ENCODE measurements at regions not wholly inside any gene's neighbourhood (a gene's known extent, or its start where the extent isn't known, plus 50 kb on each side); places are given as distances from the start of the nearest gene placed in this dataset.

DNA sequence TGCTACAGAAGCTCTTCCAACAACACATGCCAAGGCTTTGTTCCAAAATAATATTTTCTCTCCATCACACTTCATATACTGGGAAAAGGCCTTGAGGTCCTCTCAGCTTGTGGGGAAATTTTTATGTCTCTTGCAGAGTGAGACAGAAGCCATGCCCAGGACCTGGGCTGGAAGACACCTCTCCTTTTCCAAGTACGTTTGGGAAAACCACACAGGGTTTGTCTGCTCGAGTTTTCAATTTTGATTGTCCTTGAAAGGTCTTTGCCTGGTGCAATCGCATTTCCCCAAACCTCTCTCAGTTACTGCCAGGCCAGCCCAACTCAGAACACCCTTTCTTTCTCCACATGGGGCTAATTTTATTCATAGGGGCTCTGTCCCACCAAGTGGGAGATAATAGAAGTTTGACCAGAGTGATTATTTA is 272.2 kb downstream of the OSR1 start:
- TF ChIP-seq, protein P1, sequence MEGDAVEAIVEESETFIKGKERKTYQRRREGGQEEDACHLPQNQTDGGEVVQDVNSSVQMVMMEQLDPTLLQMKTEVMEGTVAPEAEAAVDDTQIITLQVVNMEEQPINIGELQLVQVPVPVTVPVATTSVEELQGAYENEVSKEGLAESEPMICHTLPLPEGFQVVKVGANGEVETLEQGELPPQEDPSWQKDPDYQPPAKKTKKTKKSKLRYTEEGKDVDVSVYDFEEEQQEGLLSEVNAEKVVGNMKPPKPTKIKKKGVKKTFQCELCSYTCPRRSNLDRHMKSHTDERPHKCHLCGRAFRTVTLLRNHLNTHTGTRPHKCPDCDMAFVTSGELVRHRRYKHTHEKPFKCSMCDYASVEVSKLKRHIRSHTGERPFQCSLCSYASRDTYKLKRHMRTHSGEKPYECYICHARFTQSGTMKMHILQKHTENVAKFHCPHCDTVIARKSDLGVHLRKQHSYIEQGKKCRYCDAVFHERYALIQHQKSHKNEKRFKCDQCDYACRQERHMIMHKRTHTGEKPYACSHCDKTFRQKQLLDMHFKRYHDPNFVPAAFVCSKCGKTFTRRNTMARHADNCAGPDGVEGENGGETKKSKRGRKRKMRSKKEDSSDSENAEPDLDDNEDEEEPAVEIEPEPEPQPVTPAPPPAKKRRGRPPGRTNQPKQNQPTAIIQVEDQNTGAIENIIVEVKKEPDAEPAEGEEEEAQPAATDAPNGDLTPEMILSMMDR (IDR thresholded peaks at IDR 0.05): no peak
- TF ChIP-seq POLR2A (IDR thresholded peaks at IDR 0.05): no peak
- intact Hi-C loops (cut with DNase I): no loop called here
- Histone ChIP-seq H3K27ac (no peak overlapping the region), H3K4me1 (no peaks in the 10 kb centered on the region), H3K4me3 (no peak overlapping the region), H3K36me3 (no peaks in the 10 kb centered on the region), H3K9me3 (no peaks in the 10 kb centered on the region), H3K27me3 (no peaks in the 10 kb centered on the region)
- WGBS (ENCODE audit: insufficient coverage, low coverage, low lambda C conversion rate, missing lambda C conversion rate): 66% methylated on average over 3 of the region's 3 CpGs
- DNase-seq: no peak
- no peak for ATAC-seq

DNA sequence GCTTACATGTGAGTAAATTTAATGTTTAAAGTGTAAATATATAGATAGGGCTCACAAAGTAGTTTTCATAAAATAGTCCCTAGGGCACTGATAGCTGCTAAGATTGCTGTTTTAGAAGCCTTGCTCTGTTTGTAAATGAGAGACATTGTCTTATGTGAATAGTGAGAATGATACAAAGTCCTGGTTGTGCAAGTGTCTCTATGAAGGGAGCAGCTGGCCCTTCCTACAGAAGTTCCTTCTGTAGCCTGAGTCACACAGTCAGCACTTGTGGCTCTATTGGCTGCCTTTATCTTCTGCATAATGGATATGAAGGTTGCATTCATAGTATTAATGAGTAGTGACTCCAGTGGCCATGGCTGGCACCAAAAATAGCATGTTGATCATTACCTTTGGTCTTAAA is 279.7 kb downstream of the OSR1 start:
- TF ChIP-seq POLR2A (IDR thresholded peaks at IDR 0.05): no peak
- TF ChIP-seq, protein P1 (IDR thresholded peaks at IDR 0.05): no peak
- intact Hi-C loops (cut with DNase I): no loop called here
- no peak for DNase-seq
- ATAC-seq: peak in 1 of 4 donors; percentile 39
- no peak overlapping the region for H3K27ac ChIP-seq
- no peaks in the 10 kb centered on the region for H3K36me3 ChIP-seq
- no peaks in the 10 kb centered on the region for H3K27me3 ChIP-seq
- no peak overlapping the region for H3K4me3 ChIP-seq
- no peaks in the 10 kb centered on the region for H3K9me3 ChIP-seq
- H3K4me1 ChIP-seq: no peaks in the 10 kb centered on the region

DNA sequence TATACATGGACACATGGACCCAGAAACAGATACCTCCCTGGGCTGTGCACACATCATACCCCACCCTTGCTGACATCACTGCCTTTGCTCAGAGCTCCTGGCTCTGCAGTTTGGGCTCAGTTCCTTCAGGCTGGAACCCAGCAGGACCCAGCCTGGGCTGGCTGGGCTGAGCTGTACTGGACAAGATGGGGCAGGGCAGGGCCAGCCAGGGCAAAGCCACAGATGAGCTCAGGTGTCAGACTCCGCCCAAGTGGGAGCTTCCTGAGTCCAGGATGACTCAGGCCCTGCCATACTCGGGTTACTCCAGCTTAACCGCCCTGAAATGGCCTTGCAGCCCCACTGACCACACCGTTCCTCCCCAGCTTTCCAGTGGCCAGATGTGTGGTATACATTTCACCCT is 284.9 kb downstream of the OSR1 start:
- no peaks in the 10 kb centered on the region for H3K9me3 ChIP-seq
- H3K36me3 ChIP-seq: no peaks in the 10 kb centered on the region
- no peak overlapping the region for H3K27ac ChIP-seq
- H3K4me1 ChIP-seq: no peaks in the 10 kb centered on the region
- 72% methylated on average over 3 of the region's 4 CpGs for WGBS (ENCODE audit: insufficient coverage, low coverage, low lambda C conversion rate, missing lambda C conversion rate)
- no peak overlapping the region for H3K4me3 ChIP-seq
- H3K27me3 ChIP-seq: no peaks in the 10 kb centered on the region
- DNase-seq: no peak
- intact Hi-C loops (cut with DNase I): no loop called here
- ATAC-seq: no peak
- TF ChIP-seq POLR2A (IDR thresholded peaks at IDR 0.05): no peak
- TF ChIP-seq, protein P1 (IDR thresholded peaks at IDR 0.05): no peak

DNA sequence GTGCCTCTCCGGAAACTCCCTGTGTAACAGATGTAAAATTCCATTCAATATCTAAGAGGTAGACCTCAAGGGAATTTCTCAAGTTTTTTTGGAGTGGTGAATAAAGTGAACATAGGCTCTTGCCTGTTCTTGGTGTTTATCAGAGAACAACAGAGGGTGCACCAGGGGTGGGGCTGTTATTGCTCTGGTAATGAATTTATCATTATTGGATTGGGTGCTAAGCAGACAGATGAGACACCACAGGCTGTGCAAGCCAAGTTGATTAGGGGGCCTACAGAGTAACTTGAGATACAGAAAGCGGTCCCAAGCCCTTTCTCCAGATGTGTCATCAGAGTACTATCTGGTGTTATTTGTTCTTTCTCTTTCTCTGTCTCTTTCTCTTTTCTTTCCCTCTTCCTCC is 286.3 kb downstream of the OSR1 start:
- 100% methylated on average over 2 of the region's 2 CpGs for WGBS (ENCODE audit: insufficient coverage, low coverage, low lambda C conversion rate, missing lambda C conversion rate)
- H3K9me3 ChIP-seq: no peaks in the 10 kb centered on the region
- intact Hi-C loops (cut with DNase I): no loop called here

More for the DNA sequence above, 286.3 kb downstream of the OSR1 start:
- no peak for DNase-seq
- H3K27ac ChIP-seq: no peak overlapping the region
- no peaks in the 10 kb centered on the region for H3K27me3 ChIP-seq
- TF ChIP-seq POLR2A (IDR thresholded peaks at IDR 0.05): no peak
- TF ChIP-seq, protein P1 (IDR thresholded peaks at IDR 0.05): no peak
- H3K36me3 ChIP-seq: no peaks in the 10 kb centered on the region
- no peak overlapping the region for H3K4me3 ChIP-seq
- H3K4me1 ChIP-seq: no peaks in the 10 kb centered on the region
- ATAC-seq: no peak
